MM.1S (cell line): ENCODE measurements at regions not wholly inside any gene's neighbourhood (a gene's known extent, or its start where the extent isn't known, plus 50 kb on each side); places are given as distances from the start of the nearest gene placed in this dataset.

Source experiments
- DNase-seq: peaks from one replicate; pipeline ENCODE4 v3.0.0-alpha.2; 2015
- H2AFZ ChIP-seq: fragments of 300-600 bp; sonication (generic); 2 replicates; pipeline ENCODE4 v1.6.0; 2016; ENCODE audit warnings: antibody characterized with exemption, low read length
- H3F3A ChIP-seq: fragments of 300-600 bp; sonication (generic); 2 replicates; pipeline ENCODE4 v1.6.1; 2016; ENCODE audit warnings: mild to moderate bottlenecking, antibody characterized with exemption, low read length, moderate library complexity, mixed read lengths; ENCODE audit not compliant: insufficient read depth
- H3K27ac ChIP-seq: fragments of 300-600 bp; sonication (generic); 2 replicates; pipeline ENCODE4 v1.5.1; 2016; ENCODE audit warnings: mild to moderate bottlenecking, low read length
- H3K27me3 ChIP-seq: fragments of 300-600 bp; sonication (generic); replicated peaks from 2 replicates; pipeline ENCODE4 v1.6.0; 2016; ENCODE audit warnings: low read length; ENCODE audit not compliant: insufficient read depth
- H3K36me3 ChIP-seq: fragments of 300-600 bp; sonication (generic); replicated peaks from 2 replicates; pipeline ENCODE4 v1.6.1; 2016; ENCODE audit warnings: mild to moderate bottlenecking, low read length, mixed read lengths; ENCODE audit not compliant: insufficient read depth
- H3K4me1 ChIP-seq: fragments of 300-600 bp; sonication (generic); 2 replicates; pipeline ENCODE4 v1.6.1; 2016; ENCODE audit warnings: low read length, mixed read lengths
- H3K4me2 ChIP-seq: fragments of 300-600 bp; sonication (generic); 2 replicates; pipeline ENCODE4 v1.6.0; 2016; ENCODE audit warnings: low read depth, low read length
- H3K4me3 ChIP-seq: fragments of 300-600 bp; sonication (generic); 2 replicates; pipeline ENCODE4 v1.5.1; 2016; ENCODE audit warnings: low read length, mixed read lengths
- H3K79me2 ChIP-seq: fragments of 300-600 bp; sonication (generic); 2 replicates; pipeline ENCODE4 v1.6.1; 2016; ENCODE audit warnings: mixed run types, low read length, mixed read lengths
- H3K9ac ChIP-seq: fragments of 300-600 bp; sonication (generic); 2 replicates; pipeline ENCODE4 v1.6.1; 2016; ENCODE audit warnings: low read length, mixed read lengths
- H3K9me2 ChIP-seq: fragments of 300-600 bp; sonication (generic); replicated peaks from 2 replicates; pipeline ENCODE4 v1.6.1; 2016; ENCODE audit warnings: mild to moderate bottlenecking, low read length, mixed read lengths; ENCODE audit not compliant: insufficient read depth
- H3K9me3 ChIP-seq: fragments of 300-600 bp; sonication (generic); replicated peaks from 2 replicates; pipeline ENCODE4 v1.6.1; 2016; ENCODE audit warnings: mild to moderate bottlenecking, low read length, mixed read lengths; ENCODE audit not compliant: insufficient read depth
- H4K20me1 ChIP-seq: fragments of 300-600 bp; sonication (generic); 2 replicates; pipeline ENCODE4 v1.6.1; 2016; ENCODE audit warnings: mild to moderate bottlenecking, low read length, moderate library complexity, mixed read lengths; ENCODE audit not compliant: insufficient read depth
- CTCF ChIP-seq: fragments of 300-600 bp; sonication (generic); IDR thresholded peaks from 2 replicates; pipeline ENCODE4 v1.5.1; 2016; ENCODE audit warnings: antibody characterized with exemption, low read length, mixed read lengths
- EZH2 ChIP-seq: fragments of 300-600 bp; sonication (generic); optimal IDR thresholded peaks from 2 replicates; pipeline ENCODE3; 2017; ENCODE audit warnings: low read depth, mild to moderate bottlenecking, antibody characterized with exemption, low read length, mixed read lengths
- EZH2phosphoT487 ChIP-seq: fragments of 300-600 bp; sonication (generic); IDR thresholded peaks from 2 replicates; pipeline ENCODE4 v1.6.1; 2018; ENCODE audit warnings: antibody characterized with exemption, low read length

- H3K9me2 ChIP-seq, result no peaks in the 10 kb centered on the region
These were observed 64.4 kb upstream of the VCX3A start for GRCh38 chrX:6599230-6599860.

More at GRCh38 chrX:6599230-6599860, 64.4 kb upstream of the VCX3A start:
- Histone ChIP-seq H3K4me2 (no peak overlapping the region), H3K27me3 (no peaks in the 10 kb centered on the region), H4K20me1 (no peaks in the 10 kb centered on the region), H3K9me3 (no peaks in the 10 kb centered on the region), H3K4me1 (no peaks in the 10 kb centered on the region), H2AFZ (no peak overlapping the region), H3K79me2 (no peaks in the 10 kb centered on the region), H3F3A (no peaks in the 10 kb centered on the region), H3K36me3 (no peaks in the 10 kb centered on the region), H3K27ac (no peak overlapping the region), H3K4me3 (no peak overlapping the region), H3K9ac (no peak overlapping the region)
- no peak for DNase-seq
- TF ChIP-seq EZH2 (no peak), EZH2phosphoT487 (no peak), CTCF (no peak)
